ENCODE measurements at regions not wholly inside any gene's neighbourhood (a gene's known extent, or its start where the extent isn't known, plus 50 kb on each side); places are given as distances from the start of the nearest gene placed in this dataset.
A peak's percentile ranks its signal among the peaks of the same experiment; 100 is the strongest.

DNA sequence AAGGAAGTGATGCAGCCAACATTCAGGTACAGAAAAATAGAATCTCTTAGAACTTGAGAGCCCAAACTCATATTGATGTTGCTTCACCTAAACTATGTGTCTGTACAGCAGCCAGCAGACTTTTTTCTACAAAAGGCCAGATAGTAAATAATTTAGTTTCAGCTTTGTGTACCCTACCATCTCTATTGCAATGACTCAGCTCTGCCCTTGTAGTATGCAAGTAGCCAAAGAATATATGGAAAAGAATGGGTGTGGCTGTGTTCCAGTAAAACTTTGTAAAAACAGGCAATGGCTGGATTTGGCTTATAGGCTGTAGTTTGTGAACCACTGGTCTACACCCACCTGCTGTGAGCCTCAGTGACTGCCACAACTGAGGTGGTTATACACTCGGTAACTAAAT lies 392.5 kb upstream of the RARB start:
- DNase-seq (ENCODE audit: extremely low spot score): no peak
- Histone ChIP-seq H3K4me1 (ENCODE audit: insufficient read depth) (peaks cover 2% of the 10 kb centered on the region), H3K36me3 (ENCODE audit: insufficient read depth) (no peaks in the 10 kb centered on the region), H3K27ac (ENCODE audit: low read depth) (no peak overlapping the region), H3K4me3 (ENCODE audit: low read depth, low read length) (no peak overlapping the region)
- WGBS: 97% methylated on average over 1 of the region's 1 CpG

DNA sequence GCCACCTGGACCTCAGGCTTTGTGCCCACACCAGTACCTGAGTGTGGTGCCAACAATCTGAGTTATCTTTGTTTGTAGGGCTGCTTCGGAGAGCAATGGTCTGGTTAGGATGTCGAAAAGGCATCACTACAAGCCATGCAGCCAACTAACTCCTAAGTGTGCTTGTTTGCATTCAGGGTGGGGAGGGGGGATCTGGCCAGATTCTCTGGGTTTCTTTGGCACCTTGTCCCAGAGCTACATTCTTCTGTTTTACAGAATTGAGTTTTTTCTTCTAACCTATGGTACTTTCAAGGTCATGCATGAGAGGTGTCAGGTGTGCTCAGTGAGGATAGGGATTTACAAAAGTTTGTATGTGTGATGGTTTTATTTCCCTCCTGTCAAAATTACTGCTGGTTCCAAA lies 391.4 kb upstream of the RARB start:
- H3K36me3 ChIP-seq (ENCODE audit: insufficient read depth): no peaks in the 10 kb centered on the region
- H3K4me3 ChIP-seq (ENCODE audit: low read depth, low read length): no peak overlapping the region
- no peak for DNase-seq (ENCODE audit: extremely low spot score)
- peaks cover 2% of the 10 kb centered on the region for H3K4me1 ChIP-seq (ENCODE audit: insufficient read depth)
- 25% methylated on average over 2 of the region's 2 CpGs for WGBS
- H3K27ac ChIP-seq (ENCODE audit: low read depth): no peak overlapping the region

DNA sequence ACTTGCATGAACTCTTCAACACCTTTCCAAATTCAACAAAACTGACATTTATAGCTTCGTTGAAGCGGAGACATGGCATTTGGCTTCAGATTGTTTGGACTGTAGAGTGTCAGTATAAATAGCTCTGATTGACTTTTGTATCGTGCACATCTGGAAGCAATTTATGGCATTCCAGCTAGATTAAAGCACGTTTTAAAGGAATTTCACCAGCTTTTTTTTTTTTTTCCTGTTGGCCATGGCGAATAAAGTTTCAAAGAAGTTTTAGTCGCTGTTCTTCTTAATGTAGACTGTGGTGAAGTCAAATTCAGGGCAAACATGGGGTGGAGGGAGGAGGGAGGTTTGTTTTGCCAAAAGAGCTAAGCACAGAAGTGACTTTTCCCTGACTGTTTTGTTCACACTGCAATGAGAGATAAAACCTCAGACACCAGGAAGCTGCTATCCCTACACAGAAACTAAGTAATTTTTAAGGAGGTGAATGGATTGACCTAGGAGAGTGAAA lies 391.0 kb upstream of the RARB start:
- H3K4me1 ChIP-seq (ENCODE audit: insufficient read depth): peaks cover 2% of the 10 kb centered on the region
- H3K27ac ChIP-seq (ENCODE audit: low read depth): no peak overlapping the region
- H3K4me3 ChIP-seq (ENCODE audit: low read depth, low read length): no peak overlapping the region
- WGBS: 11% methylated on average over 6 of the region's 6 CpGs
- H3K36me3 ChIP-seq (ENCODE audit: insufficient read depth): no peaks in the 10 kb centered on the region
- peak; percentile 77 for DNase-seq (ENCODE audit: extremely low spot score)

DNA sequence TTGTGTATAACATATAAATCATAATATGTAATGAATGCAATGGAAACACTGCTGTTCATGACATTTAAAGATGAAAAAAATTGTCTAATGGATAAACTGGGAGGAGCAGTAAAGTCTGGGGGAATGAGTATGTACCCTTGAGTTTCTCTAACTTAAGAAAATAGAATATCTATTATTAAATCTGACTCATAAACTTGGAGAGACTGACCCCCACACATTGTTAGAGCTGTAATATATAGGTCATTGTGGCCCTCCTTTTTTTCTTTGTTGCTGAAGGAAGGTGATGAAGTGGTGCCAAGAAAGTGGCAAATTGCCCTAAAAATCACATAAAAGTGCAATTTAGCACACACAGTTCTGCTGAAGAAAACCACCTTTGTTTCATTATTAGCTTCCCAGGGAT lies 389.8 kb upstream of the RARB start:
- Histone ChIP-seq H3K36me3 (ENCODE audit: insufficient read depth) (no peaks in the 10 kb centered on the region), H3K27ac (ENCODE audit: low read depth) (no peak overlapping the region), H3K4me1 (ENCODE audit: insufficient read depth) (peaks cover 2% of the 10 kb centered on the region), H3K4me3 (ENCODE audit: low read depth, low read length) (no peak overlapping the region)
- no peak for DNase-seq (ENCODE audit: extremely low spot score)

DNA sequence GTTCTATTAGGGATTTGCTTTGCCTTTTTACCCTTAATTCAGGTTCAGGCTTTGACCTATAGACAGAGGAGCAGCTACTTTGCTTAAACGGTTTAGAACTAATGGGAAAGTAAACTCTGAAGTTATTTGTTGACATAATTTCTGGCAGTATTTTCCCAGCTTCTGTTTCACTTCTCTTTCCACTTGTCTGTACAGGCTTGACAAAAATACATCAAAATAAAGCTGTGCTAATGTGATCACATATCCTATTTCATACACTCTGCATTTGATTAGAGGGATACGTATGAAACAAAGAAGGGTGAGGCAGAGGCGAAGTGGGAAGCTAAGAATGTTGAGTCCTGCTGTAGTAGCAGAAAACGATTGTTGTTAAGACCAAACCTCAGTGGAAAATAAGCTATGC lies 389.1 kb upstream of the RARB start:
- Histone ChIP-seq H3K36me3 (ENCODE audit: insufficient read depth) (no peaks in the 10 kb centered on the region), H3K4me1 (ENCODE audit: insufficient read depth) (peaks cover 2% of the 10 kb centered on the region), H3K27ac (ENCODE audit: low read depth) (no peak overlapping the region), H3K4me3 (ENCODE audit: low read depth, low read length) (no peak overlapping the region)
- peak; percentile 32 for DNase-seq (ENCODE audit: extremely low spot score)
- WGBS: 41% methylated on average over 4 of the region's 4 CpGs

DNA sequence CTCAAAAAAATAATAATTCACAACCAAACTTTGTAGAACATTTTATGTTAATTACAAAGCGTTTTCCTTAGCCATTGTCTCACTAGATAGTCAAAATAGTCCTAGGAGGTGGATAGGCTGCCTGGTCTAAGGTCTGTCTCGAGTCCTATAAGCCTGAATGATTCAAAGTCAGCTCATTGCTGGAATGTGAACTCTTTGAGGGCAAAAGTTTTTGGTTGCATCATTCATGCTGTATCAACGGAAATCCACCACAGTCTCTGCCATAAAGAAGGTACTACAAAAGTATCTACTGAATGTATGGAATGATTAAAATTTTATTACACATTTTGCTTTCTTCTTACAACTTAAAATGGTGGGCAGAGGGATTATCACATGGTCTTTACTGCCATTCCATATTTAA lies 387.3 kb upstream of the RARB start:
- 92% methylated on average over 3 of the region's 3 CpGs for WGBS
- Histone ChIP-seq H3K36me3 (ENCODE audit: insufficient read depth) (no peaks in the 10 kb centered on the region), H3K4me1 (ENCODE audit: insufficient read depth) (peaks cover 2% of the 10 kb centered on the region), H3K27ac (ENCODE audit: low read depth) (no peak overlapping the region), H3K4me3 (ENCODE audit: low read depth, low read length) (no peak overlapping the region)
- no peak for DNase-seq (ENCODE audit: extremely low spot score)

DNA sequence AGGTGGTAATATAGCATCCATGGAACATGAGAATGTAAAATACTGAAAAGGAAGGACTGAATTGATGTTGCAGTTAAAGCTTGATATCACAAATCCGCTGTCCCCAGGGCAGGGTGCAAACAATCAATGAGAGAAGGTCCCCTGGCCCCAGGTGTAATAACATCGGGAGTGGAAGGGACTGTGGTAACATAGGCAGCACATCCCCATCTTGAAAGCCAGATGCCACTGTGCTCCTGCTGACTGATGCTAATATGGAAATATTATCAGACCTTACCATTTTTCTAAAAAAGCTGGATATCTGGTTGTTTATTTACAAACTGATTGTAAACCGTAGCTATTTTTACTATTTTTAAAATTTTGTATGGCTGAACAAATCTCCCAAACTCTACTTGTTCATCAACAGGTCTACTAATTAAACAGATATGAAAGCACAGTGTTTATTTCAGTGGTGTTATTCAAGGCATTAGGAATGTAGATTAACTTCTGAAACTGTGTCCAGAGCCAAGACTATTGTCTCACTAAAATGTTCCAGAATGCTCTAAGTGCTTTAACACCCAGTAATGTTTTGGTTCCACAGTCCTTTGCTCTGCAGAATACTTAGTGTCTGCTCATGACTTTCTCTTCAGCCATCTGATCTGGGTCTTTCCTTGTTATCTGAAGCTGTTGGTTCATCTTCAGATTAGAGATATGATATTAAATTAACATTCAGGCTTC lies 386.0 kb upstream of the RARB start:
- WGBS: 85% methylated on average over 3 of the region's 3 CpGs
- H3K36me3 ChIP-seq (ENCODE audit: insufficient read depth): no peaks in the 10 kb centered on the region
- no peaks in the 10 kb centered on the region for H3K4me1 ChIP-seq (ENCODE audit: insufficient read depth)

DNA sequence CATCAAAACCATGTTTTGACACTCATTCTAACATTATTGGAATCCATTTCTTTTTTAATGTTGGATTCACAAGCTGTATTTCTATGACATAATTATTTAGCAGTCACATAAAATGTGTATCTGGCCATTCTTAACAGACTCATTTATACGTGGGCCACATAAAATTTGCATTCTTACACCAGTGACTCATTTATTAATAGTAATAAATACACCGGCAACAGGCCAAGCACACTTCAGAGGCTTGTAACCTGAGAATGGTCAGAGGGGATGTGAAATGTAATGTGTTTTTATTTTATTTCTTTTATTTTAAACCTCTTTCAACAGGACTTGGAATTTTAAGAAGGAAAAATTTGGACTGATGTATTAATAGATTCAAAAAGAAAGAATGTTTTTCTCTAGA lies 384.9 kb upstream of the RARB start:
- WGBS: 48% methylated on average over 2 of the region's 2 CpGs
- Histone ChIP-seq H3K27ac (ENCODE audit: low read depth) (no peak overlapping the region), H3K36me3 (ENCODE audit: insufficient read depth) (no peaks in the 10 kb centered on the region), H3K4me3 (ENCODE audit: low read depth, low read length) (no peak overlapping the region), H3K4me1 (ENCODE audit: insufficient read depth) (no peaks in the 10 kb centered on the region)
- no peak for DNase-seq (ENCODE audit: extremely low spot score)

More for the DNA sequence above, 386.0 kb upstream of the RARB start:
- Histone ChIP-seq H3K27ac (ENCODE audit: low read depth) (no peak overlapping the region), H3K4me3 (ENCODE audit: low read depth, low read length) (no peak overlapping the region)
- DNase-seq (ENCODE audit: extremely low spot score): no peak

DNA sequence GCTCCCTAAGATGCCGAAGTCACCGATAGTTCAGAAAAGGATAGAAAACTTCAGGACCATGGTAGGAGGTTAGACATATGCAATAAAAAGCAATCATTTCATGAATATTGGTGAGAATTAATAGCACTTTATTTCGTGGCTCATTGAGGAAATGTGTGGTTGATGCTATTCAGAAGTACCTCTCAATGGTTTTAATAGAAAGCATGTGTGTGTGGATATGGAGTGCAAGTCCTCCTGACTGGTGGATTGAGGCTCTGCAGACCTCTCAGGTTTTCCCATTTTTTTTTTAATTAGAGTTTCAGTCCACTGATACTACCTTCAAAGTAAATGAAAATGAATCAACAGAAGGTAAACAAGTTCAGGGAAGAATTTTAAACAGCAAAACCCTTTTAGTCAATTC lies 384.3 kb upstream of the RARB start:
- Histone ChIP-seq H3K4me3 (ENCODE audit: low read depth, low read length) (no peak overlapping the region), H3K4me1 (ENCODE audit: insufficient read depth) (no peaks in the 10 kb centered on the region), H3K36me3 (ENCODE audit: insufficient read depth) (no peaks in the 10 kb centered on the region), H3K27ac (ENCODE audit: low read depth) (no peak overlapping the region)
- WGBS: 77% methylated on average over 3 of the region's 3 CpGs
- no peak for DNase-seq (ENCODE audit: extremely low spot score)

DNA sequence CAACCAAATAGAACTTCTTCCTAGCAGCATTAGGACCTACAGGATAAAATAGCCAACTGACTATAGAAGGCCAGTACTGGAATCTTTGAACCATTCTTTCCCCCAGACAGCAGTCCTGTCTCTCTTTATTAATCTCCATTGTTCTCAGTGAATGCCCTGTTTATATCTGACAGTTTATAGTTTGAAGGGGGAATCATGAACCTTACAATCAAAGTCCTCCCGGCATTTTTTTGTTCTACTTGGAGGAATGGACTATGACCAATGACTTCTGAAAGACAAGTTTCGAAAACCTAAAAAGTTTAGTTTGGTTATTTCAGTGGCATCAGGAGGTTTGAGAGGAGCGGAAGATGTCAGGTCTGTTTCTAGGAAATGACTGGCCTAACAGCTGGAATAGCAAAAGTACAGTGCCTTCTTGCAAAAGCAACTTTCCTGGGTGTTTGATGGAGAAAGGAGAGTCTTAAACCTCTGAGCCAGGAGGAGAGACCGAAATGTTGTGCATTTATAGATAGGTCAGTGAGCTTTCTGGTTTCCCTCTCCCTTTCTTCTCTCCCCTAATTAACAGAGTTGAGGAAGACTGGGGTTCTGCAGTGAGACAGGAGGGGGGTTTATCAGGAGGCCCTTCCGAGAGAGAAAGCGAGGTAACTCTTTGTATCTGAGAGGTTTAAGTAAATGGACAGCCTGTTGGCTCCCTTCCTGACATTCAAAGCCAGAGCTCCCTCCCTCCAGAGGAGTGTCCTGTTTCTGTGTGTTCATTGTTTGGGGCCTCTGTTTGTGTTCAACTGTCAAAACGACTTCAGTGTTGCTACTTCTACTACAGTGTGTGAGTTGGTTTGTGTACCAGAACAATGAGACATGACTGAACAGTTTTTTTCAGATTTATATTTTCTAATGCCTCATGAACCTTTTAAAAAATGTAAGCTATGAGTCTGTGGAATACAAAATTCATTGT lies 383.0 kb upstream of the RARB start:
- Histone ChIP-seq H3K36me3 (ENCODE audit: insufficient read depth) (no peaks in the 10 kb centered on the region), H3K4me1 (ENCODE audit: insufficient read depth) (no peaks in the 10 kb centered on the region), H3K27ac (ENCODE audit: low read depth) (no peak overlapping the region), H3K4me3 (ENCODE audit: low read depth, low read length) (no peak overlapping the region)
- DNase-seq (ENCODE audit: extremely low spot score): no peak
- WGBS: 56% methylated on average over 7 of the region's 7 CpGs

DNA sequence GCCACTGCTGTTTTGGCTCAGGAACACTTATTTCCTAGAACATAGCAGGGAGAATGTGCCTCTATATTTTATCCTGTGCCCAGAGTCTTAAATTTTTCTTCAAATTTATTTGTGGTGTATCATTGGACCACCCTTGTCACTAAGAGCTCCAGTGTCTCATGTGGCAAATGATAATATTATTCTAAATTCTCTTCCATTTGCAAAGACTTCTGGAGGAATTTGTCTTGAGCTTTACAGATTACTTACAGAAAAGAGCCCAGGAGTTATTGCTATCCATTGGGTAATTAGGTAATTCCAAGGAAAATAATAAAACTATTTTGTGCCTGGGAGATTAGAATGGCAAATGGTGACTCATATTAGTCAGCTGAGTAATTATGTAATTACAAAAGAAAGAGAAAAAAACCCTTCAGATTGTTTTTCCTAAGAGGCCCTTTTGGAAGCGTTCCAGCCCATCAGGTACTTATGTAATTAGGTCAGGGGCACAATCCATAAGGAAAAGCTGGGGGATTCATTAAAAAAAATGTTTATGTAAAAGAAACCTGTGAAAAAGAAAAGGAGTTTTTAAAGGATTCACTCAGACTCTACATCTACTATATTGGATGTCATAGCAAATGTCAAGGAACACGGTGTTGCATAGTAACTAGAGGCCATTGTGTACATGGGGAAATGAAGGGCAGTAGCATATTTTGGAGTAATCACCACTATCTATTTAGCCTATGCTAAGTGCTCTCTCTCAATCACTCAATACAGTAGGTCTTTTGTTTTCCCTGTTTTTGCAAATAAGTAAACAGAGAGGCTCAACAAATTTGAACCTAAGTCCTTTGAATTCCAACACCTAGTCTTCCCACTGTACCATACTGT lies 380.9 kb upstream of the RARB start:
- WGBS: 90% methylated on average over 2 of the region's 2 CpGs
- Histone ChIP-seq H3K36me3 (ENCODE audit: insufficient read depth) (no peaks in the 10 kb centered on the region), H3K27ac (ENCODE audit: low read depth) (no peak overlapping the region), H3K4me1 (ENCODE audit: insufficient read depth) (no peaks in the 10 kb centered on the region), H3K4me3 (ENCODE audit: low read depth, low read length) (no peak overlapping the region)
- DNase-seq (ENCODE audit: extremely low spot score): no peak

DNA sequence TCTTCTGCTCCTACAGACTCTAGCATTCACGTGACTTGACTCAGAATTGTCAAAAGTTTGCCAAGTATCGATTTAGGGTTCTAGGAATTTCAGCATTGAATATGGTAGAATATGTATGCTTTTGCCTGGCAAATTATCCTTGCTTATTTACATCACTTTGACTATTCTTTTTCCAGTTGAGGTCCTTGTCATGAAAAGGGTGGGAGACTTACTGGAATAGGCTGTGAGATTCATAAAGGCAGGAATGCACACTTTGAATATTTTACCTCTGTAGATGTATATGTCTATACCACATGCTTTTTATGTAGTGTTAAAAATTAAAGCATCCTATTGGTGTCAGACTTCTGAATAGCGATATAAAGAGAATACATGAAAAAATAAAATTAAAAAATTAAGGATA lies 378.8 kb upstream of the RARB start:
- DNase-seq (ENCODE audit: extremely low spot score): no peak
- WGBS: 86% methylated on average over 3 of the region's 3 CpGs
- Histone ChIP-seq H3K27ac (ENCODE audit: low read depth) (no peak overlapping the region), H3K4me1 (ENCODE audit: insufficient read depth) (no peaks in the 10 kb centered on the region), H3K4me3 (ENCODE audit: low read depth, low read length) (no peak overlapping the region), H3K36me3 (ENCODE audit: insufficient read depth) (no peaks in the 10 kb centered on the region)

DNA sequence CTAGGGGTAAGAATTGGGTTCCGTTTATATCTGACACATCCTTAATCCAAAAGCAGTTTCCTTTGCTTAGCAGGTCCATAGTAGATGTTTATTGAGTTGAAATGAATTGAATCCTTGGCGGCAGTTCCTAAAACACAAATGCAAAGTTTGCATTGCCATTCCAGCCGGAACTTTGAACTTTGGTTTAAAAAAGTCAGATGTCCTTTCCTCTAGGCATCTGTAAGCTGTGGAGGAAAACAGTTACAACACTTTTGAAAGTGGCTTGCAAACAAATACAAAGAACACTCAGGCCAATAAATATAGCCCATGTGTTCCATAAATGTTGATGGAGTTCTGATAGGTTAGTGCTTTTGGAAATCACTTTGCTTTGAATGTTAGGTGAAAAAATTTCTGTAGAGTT lies 374.7 kb upstream of the RARB start:
- 88% methylated on average over 3 of the region's 3 CpGs for WGBS

More for the DNA sequence above, 374.7 kb upstream of the RARB start:
- Histone ChIP-seq H3K4me1 (ENCODE audit: insufficient read depth) (no peaks in the 10 kb centered on the region), H3K36me3 (ENCODE audit: insufficient read depth) (no peaks in the 10 kb centered on the region), H3K4me3 (ENCODE audit: low read depth, low read length) (no peak overlapping the region), H3K27ac (ENCODE audit: low read depth) (no peak overlapping the region)
- DNase-seq (ENCODE audit: extremely low spot score): no peak
